ENCODE measurements at regions not wholly inside any gene's neighbourhood (a gene's known extent, or its start where the extent isn't known, plus 50 kb on each side); places are given as distances from the start of the nearest gene placed in this dataset.

DNA sequence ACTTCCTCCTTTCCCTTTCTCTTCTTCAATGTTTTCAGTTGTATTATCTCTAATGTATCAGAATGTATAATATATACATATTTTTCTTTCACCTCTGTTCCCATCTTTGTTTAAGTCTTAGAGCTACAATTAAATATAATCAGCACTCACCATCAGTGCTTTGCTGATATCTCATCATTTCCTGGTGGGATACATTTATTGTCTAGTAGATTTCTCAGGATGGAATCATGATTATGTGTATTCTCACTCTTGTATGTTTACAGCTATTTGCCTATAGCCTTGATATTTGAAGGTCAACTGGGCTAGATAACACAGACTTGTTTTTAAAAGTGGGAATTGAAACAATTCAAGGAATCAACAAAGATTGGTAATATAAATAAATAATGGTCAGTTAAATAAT, 124.9 kb upstream of the EEA1 start:
- Histone ChIP-seq H3K4me3 (no peak overlapping the region), H3K27me3 (no peaks in the 10 kb centered on the region), H3K27ac (no peak overlapping the region), H3K9me3 (no peaks in the 10 kb centered on the region), H3K36me3 (no peaks in the 10 kb centered on the region), H3K4me1 (peaks cover 0 to 11% (median under 1%) of the 10 kb centered on the region in 9 donors)
- TF ChIP-seq, protein P1, sequence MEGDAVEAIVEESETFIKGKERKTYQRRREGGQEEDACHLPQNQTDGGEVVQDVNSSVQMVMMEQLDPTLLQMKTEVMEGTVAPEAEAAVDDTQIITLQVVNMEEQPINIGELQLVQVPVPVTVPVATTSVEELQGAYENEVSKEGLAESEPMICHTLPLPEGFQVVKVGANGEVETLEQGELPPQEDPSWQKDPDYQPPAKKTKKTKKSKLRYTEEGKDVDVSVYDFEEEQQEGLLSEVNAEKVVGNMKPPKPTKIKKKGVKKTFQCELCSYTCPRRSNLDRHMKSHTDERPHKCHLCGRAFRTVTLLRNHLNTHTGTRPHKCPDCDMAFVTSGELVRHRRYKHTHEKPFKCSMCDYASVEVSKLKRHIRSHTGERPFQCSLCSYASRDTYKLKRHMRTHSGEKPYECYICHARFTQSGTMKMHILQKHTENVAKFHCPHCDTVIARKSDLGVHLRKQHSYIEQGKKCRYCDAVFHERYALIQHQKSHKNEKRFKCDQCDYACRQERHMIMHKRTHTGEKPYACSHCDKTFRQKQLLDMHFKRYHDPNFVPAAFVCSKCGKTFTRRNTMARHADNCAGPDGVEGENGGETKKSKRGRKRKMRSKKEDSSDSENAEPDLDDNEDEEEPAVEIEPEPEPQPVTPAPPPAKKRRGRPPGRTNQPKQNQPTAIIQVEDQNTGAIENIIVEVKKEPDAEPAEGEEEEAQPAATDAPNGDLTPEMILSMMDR (IDR thresholded peaks at IDR 0.05), result no peak
- DNase-seq (no peak), ATAC-seq (no peak)
- intact Hi-C loops (cut with DNase I), result no loop called here

DNA sequence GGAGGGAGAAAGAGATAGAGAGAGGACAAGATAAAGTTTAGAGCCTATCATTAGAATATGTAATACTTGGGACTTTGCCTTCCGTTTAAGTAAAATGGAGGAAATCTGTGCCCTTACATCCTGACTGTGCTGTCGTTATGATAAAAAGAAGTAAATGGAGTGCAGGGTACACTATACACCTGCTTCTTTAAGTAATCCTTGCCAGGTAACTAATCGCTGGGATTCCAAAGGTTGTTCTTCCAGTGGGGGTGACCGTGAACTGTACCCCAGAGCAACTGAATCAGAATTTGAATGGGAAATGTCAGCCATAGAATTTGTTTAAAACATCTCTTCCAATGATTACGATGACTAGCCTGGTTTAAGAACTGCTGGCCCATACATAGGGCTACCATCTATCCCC, 126.1 kb upstream of the EEA1 start:
- no peaks in the 10 kb centered on the region for H3K9me3 ChIP-seq
- 89 to 92% methylated on average over 5 of the region's 5 CpGs for WGBS, 2 donors
- H3K27me3 ChIP-seq, result no peaks in the 10 kb centered on the region
- H3K4me3 ChIP-seq, result no peak overlapping the region
- H3K4me1 ChIP-seq, result peaks cover 0 to 13% (median 7%) of the 10 kb centered on the region in 9 donors
- H3K27ac ChIP-seq, result no peak overlapping the region
- TF ChIP-seq, protein P1 (IDR thresholded peaks at IDR 0.05), result no peak
- intact Hi-C loops (cut with DNase I), result no loop called here
- DNase-seq (no peak), ATAC-seq (no peak)
- no peaks in the 10 kb centered on the region for H3K36me3 ChIP-seq

DNA sequence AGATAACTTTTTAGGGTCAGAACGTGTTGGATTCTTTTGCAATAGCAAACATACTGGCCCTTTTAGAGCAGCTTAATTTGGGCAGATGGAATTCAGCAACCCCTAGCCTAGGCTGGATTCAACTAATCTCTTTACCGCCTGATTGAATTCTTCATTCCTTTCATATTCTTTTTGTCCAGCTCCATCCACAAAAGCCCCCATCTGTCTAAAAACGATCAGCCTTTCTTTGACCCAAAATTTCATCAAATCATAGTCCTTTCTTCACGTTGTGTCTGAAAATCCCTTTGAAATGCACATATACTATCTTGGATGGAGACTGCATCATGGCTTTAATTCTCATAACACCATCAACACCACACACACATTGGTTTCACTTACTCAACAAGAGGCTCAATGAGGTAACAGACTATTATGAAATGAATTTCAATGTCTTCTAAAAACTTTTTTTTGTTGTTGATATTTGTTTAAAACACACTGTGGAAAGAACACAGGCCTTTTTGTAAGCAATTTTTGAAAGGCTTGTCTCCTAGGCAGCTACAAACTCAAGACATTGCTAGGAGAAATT, 128.0 kb upstream of the EEA1 start:
- TF ChIP-seq, protein P1 (IDR thresholded peaks at IDR 0.05), result no peak
- Histone ChIP-seq H3K27ac (no peak overlapping the region), H3K9me3 (no peaks in the 10 kb centered on the region)

DNA sequence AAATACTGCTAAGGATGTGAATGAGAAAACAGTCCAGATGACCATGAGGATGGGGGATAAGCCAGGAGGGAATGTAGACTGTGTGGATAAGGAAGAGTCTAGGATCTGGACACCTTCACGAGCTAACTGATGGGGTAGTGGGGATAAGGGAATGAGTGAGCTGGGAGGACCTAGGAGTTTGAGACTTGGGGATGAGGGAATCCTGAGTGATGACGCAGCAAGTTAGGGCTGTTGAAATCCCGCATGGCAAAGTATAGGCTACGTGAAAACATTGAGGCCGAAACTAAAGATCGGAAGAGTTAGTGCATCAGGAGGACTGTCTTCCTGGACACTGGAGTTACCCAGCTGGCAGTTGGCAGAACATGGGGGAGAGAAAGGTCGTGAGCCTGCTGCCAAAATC, 129.2 kb upstream of the EEA1 start:
- H3K27me3 ChIP-seq, result no peaks in the 10 kb centered on the region
- ATAC-seq, result no peak
- no peaks in the 10 kb centered on the region for H3K9me3 ChIP-seq
- H3K4me1 ChIP-seq, result peaks cover 14 to 36% (median 26%) of the 10 kb centered on the region in 9 donors
- TF ChIP-seq, protein P1 (IDR thresholded peaks at IDR 0.05), result no peak
- WGBS, 2 donors, result 70 to 90% methylated on average over 7 of the region's 7 CpGs
- no peak overlapping the region for H3K27ac ChIP-seq
- no peaks in the 10 kb centered on the region for H3K36me3 ChIP-seq
- no peak for DNase-seq
- H3K4me3 ChIP-seq, result no peak overlapping the region
- intact Hi-C loops (cut with DNase I), result no loop called here

More for the DNA sequence above, 128.0 kb upstream of the EEA1 start:
- DNase-seq (no peak), ATAC-seq (no peak)
- WGBS, 2 donors, result 53 to 65% methylated on average over 4 of the region's 4 CpGs
- peaks cover 12 to 31% (median 22%) of the 10 kb centered on the region in 9 donors for H3K4me1 ChIP-seq
- H3K36me3 ChIP-seq, result no peaks in the 10 kb centered on the region
- H3K27me3 ChIP-seq, result no peaks in the 10 kb centered on the region
- intact Hi-C loops (cut with DNase I), result no loop called here
- H3K4me3 ChIP-seq, result no peak overlapping the region

All from heart right ventricle (tissue), 16 donors.